ENCODE measurements at regions not wholly inside any gene's neighbourhood (a gene's known extent, or its start where the extent isn't known, plus 50 kb on each side); places are given as distances from the start of the nearest gene placed in this dataset.

GRCh38 chr4:24671849-24672248, 87.5 kb upstream of the DHX15 start:
- TF ChIP-seq, protein P1, sequence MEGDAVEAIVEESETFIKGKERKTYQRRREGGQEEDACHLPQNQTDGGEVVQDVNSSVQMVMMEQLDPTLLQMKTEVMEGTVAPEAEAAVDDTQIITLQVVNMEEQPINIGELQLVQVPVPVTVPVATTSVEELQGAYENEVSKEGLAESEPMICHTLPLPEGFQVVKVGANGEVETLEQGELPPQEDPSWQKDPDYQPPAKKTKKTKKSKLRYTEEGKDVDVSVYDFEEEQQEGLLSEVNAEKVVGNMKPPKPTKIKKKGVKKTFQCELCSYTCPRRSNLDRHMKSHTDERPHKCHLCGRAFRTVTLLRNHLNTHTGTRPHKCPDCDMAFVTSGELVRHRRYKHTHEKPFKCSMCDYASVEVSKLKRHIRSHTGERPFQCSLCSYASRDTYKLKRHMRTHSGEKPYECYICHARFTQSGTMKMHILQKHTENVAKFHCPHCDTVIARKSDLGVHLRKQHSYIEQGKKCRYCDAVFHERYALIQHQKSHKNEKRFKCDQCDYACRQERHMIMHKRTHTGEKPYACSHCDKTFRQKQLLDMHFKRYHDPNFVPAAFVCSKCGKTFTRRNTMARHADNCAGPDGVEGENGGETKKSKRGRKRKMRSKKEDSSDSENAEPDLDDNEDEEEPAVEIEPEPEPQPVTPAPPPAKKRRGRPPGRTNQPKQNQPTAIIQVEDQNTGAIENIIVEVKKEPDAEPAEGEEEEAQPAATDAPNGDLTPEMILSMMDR (IDR thresholded peaks at IDR 0.05): no peak
- no peak for TF ChIP-seq POLR2A (IDR thresholded peaks at IDR 0.05)
